ENCODE measurements at regions not wholly inside any gene's neighbourhood (a gene's known extent, or its start where the extent isn't known, plus 50 kb on each side); places are given as distances from the start of the nearest gene placed in this dataset.

DNA sequence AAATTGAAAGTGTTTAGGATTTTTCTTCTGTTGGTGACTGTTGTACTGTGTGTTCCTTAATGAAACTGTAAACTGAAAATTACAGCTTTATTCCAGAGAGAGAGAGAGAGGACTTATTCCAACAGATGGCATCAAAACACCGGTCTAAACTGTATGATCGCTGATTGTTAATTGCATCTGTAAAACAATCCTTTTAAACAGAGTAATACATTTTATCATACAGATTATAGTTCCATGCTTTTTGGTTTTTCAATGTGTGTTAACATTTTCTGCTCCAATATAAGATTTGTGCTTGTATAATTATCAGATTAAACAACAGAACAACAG is 289.7 kb upstream of the DNAJC19 start:
- no peak for DNase-seq (ENCODE audit: low read depth, low spot score)
- no peak overlapping the region for H3K4me3 ChIP-seq (ENCODE audit: low read depth, low read length)
- TF ChIP-seq, protein P1, sequence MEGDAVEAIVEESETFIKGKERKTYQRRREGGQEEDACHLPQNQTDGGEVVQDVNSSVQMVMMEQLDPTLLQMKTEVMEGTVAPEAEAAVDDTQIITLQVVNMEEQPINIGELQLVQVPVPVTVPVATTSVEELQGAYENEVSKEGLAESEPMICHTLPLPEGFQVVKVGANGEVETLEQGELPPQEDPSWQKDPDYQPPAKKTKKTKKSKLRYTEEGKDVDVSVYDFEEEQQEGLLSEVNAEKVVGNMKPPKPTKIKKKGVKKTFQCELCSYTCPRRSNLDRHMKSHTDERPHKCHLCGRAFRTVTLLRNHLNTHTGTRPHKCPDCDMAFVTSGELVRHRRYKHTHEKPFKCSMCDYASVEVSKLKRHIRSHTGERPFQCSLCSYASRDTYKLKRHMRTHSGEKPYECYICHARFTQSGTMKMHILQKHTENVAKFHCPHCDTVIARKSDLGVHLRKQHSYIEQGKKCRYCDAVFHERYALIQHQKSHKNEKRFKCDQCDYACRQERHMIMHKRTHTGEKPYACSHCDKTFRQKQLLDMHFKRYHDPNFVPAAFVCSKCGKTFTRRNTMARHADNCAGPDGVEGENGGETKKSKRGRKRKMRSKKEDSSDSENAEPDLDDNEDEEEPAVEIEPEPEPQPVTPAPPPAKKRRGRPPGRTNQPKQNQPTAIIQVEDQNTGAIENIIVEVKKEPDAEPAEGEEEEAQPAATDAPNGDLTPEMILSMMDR (IDR thresholded peaks at IDR 0.05; ENCODE audit: low read depth, low read length), result no peak
- POLR2A ChIA-PET, result no interaction called here
- H3K27ac ChIP-seq (ENCODE audit: low read depth, low read length), result no peak overlapping the region
- H3K27me3 ChIP-seq (ENCODE audit: control insufficient read depth, insufficient read depth, low read length), result no peaks in the 10 kb centered on the region
- CTCF ChIA-PET, result interaction anchor here (0.8 to 1.3 kb wide), 6 partner anchors 48 to 1350 kb away, joined by 3 to 5 read pairs (median 3); no protein-coding TSS in a partner anchor
- no peaks in the 10 kb centered on the region for H3K9me3 ChIP-seq (ENCODE audit: control insufficient read depth, insufficient read depth, low read length)

DNA sequence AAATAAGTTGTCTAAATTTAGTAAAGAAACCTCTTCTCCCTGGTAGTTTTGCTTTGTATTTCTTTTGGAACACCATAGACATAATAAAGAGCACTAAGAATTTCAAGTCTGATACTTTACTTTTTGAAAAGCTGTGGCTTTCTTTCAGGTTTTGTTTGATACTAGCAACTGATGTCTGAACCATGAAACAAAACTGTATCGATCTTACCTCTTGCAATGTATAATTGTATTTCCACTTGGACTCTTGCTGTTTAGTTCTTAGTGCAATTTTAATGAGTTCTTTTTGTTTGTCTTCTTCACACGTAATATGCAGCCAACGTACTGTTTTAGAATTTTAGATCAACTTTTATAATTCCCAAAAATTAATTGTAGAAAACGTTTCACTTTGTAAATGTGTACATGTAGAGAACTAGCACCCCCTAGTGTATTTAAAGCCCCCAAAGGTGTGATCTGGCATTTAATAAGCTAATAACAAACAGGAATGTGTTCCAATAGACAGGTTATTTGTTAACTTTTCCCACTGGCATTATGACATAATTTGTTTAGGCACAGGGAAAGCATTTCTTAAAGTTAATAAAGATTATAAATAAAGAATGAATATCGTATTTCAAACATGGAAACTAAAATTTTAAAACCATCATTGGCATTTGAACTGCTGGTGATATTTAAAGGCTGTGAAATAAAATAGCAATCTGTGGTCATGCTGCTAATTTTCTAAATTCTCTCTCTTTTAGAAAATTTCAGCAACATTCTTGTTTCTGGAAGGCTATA is 289.1 kb upstream of the DNAJC19 start:
- H3K27ac ChIP-seq (ENCODE audit: low read depth, low read length), result no peak overlapping the region
- ChIA-PET CTCF (interaction anchor here (0.8 to 1.3 kb wide), 6 partner anchors 48 to 1350 kb away, joined by 3 to 5 read pairs (median 3); no protein-coding TSS in a partner anchor), POLR2A (no interaction called here)
- DNase-seq (ENCODE audit: low read depth, low spot score), result no peak
- no peak overlapping the region for H3K4me3 ChIP-seq (ENCODE audit: low read depth, low read length)
- H3K9me3 ChIP-seq (ENCODE audit: control insufficient read depth, insufficient read depth, low read length), result no peaks in the 10 kb centered on the region
- no peaks in the 10 kb centered on the region for H3K27me3 ChIP-seq (ENCODE audit: control insufficient read depth, insufficient read depth, low read length)
- TF ChIP-seq, protein P1 (IDR thresholded peaks at IDR 0.05; ENCODE audit: low read depth, low read length), result peak; percentile 41

DNA sequence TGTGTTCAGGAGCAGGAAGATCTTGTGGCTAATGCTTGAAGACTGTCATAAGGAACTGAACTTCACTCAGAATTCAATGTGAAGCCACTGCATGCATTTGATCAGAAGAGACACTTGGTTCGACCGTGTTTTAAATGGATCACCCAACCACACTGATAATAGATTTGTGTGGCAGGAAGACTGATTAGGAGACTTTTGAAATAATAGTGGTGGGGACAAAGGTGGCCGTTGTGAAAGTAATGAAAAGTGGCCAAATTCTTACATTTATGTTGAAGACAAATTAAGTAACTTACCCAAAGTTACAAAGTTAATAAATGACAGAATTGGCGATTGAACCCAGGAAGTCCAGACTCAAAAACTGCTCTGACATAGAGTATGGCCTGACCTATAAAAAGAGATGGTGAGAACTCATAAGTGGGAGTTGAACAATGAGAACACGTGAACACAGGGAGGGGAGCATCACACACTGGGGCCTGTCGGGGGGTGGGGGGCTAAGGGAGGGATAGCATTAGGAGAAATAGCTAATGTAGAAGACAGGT is 286.9 kb upstream of the DNAJC19 start:
- Histone ChIP-seq H3K9me3 (ENCODE audit: control insufficient read depth, insufficient read depth, low read length) (no peaks in the 10 kb centered on the region), H3K4me3 (ENCODE audit: low read depth, low read length) (no peak overlapping the region), H3K27me3 (ENCODE audit: control insufficient read depth, insufficient read depth, low read length) (no peaks in the 10 kb centered on the region), H3K27ac (ENCODE audit: low read depth, low read length) (no peak overlapping the region)
- ChIA-PET POLR2A (no interaction called here), CTCF (no interaction called here)
- TF ChIP-seq, protein P1 (IDR thresholded peaks at IDR 0.05; ENCODE audit: low read depth, low read length), result no peak
- no peak for DNase-seq (ENCODE audit: low read depth, low spot score)

DNA sequence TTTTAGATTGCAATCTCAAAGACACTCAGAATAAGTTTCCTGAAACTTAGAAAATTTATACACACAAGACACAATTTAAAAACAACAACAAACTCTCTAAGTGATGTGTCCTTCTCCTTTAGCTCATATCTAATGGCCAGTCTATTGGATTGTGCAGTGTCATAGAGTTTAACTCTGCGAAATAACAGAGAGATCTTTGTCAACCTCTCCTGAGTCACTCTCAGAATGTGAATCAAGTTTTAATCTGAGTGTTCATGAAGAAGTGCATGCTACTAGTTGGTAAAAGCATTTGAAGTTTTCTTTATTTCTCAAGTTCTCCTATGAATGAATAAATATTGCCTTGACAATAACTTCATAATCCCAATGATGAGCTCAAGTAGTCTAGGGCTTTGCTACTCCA is 284.5 kb upstream of the DNAJC19 start:
- TF ChIP-seq, protein P1 (IDR thresholded peaks at IDR 0.05; ENCODE audit: low read depth, low read length), result no peak
- Histone ChIP-seq H3K9me3 (ENCODE audit: control insufficient read depth, insufficient read depth, low read length) (no peaks in the 10 kb centered on the region), H3K27ac (ENCODE audit: low read depth, low read length) (no peak overlapping the region), H3K4me3 (ENCODE audit: low read depth, low read length) (no peak overlapping the region), H3K27me3 (ENCODE audit: control insufficient read depth, insufficient read depth, low read length) (peaks cover 2% of the 10 kb centered on the region)
- POLR2A ChIA-PET, result no interaction called here
- DNase-seq (ENCODE audit: low read depth, low spot score), result no peak
- CTCF ChIA-PET, result no interaction called here

DNA sequence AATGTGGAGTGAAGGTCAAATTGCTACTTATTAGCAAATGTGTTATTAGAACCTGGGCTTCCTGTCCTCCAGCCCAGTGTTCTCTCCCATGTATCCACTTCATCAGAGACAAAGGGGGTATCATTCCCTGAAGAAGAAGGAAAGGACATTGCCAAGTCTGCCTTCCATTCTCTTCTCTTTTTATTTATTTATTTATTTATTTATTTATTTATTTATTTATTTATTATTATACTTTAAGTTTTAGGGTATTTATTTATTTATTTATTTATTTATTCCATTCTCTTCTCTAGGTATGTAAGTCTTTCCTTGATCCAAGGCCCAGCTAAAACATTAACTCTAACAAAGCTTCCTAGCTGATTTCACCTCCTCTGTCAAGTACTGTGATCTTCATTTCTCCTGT is 277.8 kb upstream of the DNAJC19 start:
- TF ChIP-seq, protein P1 (IDR thresholded peaks at IDR 0.05; ENCODE audit: low read depth, low read length), result no peak
- Histone ChIP-seq H3K27me3 (ENCODE audit: control insufficient read depth, insufficient read depth, low read length) (peaks cover 2% of the 10 kb centered on the region), H3K9me3 (ENCODE audit: control insufficient read depth, insufficient read depth, low read length) (no peaks in the 10 kb centered on the region), H3K27ac (ENCODE audit: low read depth, low read length) (no peak overlapping the region), H3K4me3 (ENCODE audit: low read depth, low read length) (no peak overlapping the region)
- ChIA-PET CTCF (no interaction called here), POLR2A (no interaction called here)
- DNase-seq (ENCODE audit: low read depth, low spot score), result no peak

Measured in AG04450 (cell line).